Thyroid gland (tissue), 4 donors: ENCODE measurements at regions not wholly inside any gene's neighbourhood (a gene's known extent, or its start where the extent isn't known, plus 50 kb on each side); places are given as distances from the start of the nearest gene placed in this dataset.

ENCODE experiments used
- DNase-seq, 2 donors: peaks; one replicate each; pipeline ENCODE4 v3.0.0-alpha.2; 2019
- H3K27ac ChIP-seq, 3 donors: fragments of 200-600 bp; sonication (generic); 1 replicate in 2 of 3; 2 replicates in 1 of 3; pipeline ENCODE4 v1.5.1; 2016 to 2019; ENCODE audit warnings: mild to moderate bottlenecking in 1 of 3, moderate library complexity in 1 of 3
- H3K27me3 ChIP-seq: fragments of 200-600 bp; sonication (generic); one replicate; pipeline ENCODE4 v1.5.1; 2019
- H3K36me3 ChIP-seq, 2 donors: fragments of 200-600 bp; sonication (generic); one replicate each; pipeline ENCODE4 v1.5.1; 2016 to 2019
- H3K4me1 ChIP-seq, 2 donors: fragments of 200-600 bp; sonication (generic); one replicate each; pipeline ENCODE4 v1.5.1; 2017 to 2019
- H3K4me3 ChIP-seq, 3 donors: fragments of 200-600 bp; sonication (generic); replicated peaks in 1 of 3; 1 replicate in 2 of 3; 2 replicates in 1 of 3; pipeline ENCODE4 v1.5.1; 2016; ENCODE audit warnings: mild to moderate bottlenecking in 1 of 3
- H3K9me3 ChIP-seq: fragments of 200-600 bp; sonication (generic); one replicate; pipeline ENCODE4 v1.5.1; 2017
- POLR2A ChIP-seq, 2 donors: fragments of 450-650 bp; IDR thresholded peaks; one replicate each; pipeline ENCODE4 v1.6.1; 2017; ENCODE audit warnings: antibody characterized with exemption in 2 of 2, mild to moderate bottlenecking in 2 of 2, moderate library complexity in 1 of 2
- WGBS, 2 donors: methylation state at CpG; one replicate each; pipeline ENCODE4 v1.1.5; 2017; 5-methylcytosine and 5-hydroxymethylcytosine counted together
- intact Hi-C: fragments of 100-400 bp; cut with DNase I; formaldehyde crosslinking; loops from one replicate; pipeline ENCODE4 v1.15.1; 2023
- TF ChIP-seq, protein P1 (sequence below), 6 experiments: fragments of 200-600 bp in 3 of 6; fragments of 450-650 bp in 3 of 6; sonication (generic) in 3 of 6; IDR thresholded peaks; one replicate each; pipeline ENCODE4 v1.5.1; 2016 to 2019; ENCODE audit warnings: antibody characterized with exemption in 6 of 6, mild to moderate bottlenecking in 2 of 6, inconsistent platforms in 1 of 6, moderate library complexity in 1 of 6

DNA sequence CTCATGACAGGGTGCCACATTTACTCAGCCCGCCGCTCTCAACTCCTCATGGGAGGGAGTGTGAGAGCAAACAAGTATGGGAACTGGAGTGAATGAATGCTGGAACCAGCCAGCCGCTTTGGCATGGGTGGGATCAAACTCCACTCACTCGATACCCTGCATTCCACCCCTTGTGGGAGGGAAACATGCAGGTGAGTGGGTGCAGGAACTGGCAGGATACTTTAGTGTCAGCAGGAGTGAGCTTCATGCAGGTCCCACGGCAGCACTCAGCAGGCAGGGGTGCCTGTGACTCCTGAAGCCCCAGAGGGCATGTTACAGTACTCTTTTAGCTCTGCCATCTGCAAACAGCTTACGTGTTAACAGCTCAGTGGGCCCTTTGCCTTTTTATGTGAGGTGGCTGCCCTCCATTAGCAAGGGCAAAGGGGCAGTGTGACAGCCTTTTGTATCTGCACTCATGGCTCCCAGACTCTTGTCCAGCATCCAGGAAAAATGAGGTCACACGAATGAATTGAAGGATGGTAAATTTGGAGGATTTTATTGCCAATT is 433.2 kb upstream of the NMUR2 start:
- no peaks in the 10 kb centered on the region for H3K4me1 ChIP-seq
- TF ChIP-seq POLR2A (IDR thresholded peaks at IDR 0.05), result no peak
- TF ChIP-seq, protein P1, sequence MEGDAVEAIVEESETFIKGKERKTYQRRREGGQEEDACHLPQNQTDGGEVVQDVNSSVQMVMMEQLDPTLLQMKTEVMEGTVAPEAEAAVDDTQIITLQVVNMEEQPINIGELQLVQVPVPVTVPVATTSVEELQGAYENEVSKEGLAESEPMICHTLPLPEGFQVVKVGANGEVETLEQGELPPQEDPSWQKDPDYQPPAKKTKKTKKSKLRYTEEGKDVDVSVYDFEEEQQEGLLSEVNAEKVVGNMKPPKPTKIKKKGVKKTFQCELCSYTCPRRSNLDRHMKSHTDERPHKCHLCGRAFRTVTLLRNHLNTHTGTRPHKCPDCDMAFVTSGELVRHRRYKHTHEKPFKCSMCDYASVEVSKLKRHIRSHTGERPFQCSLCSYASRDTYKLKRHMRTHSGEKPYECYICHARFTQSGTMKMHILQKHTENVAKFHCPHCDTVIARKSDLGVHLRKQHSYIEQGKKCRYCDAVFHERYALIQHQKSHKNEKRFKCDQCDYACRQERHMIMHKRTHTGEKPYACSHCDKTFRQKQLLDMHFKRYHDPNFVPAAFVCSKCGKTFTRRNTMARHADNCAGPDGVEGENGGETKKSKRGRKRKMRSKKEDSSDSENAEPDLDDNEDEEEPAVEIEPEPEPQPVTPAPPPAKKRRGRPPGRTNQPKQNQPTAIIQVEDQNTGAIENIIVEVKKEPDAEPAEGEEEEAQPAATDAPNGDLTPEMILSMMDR (IDR thresholded peaks at IDR 0.05), result no peak
- no peaks in the 10 kb centered on the region for H3K36me3 ChIP-seq
- no peak overlapping the region for H3K4me3 ChIP-seq
- intact Hi-C loops, result no loop called here
- no peak for DNase-seq
- H3K27ac ChIP-seq, result no peak overlapping the region
- WGBS, 2 donors, result 76 to 86% methylated on average over 7 of the region's 7 CpGs
- no peaks in the 10 kb centered on the region for H3K27me3 ChIP-seq
- no peaks in the 10 kb centered on the region for H3K9me3 ChIP-seq

DNA sequence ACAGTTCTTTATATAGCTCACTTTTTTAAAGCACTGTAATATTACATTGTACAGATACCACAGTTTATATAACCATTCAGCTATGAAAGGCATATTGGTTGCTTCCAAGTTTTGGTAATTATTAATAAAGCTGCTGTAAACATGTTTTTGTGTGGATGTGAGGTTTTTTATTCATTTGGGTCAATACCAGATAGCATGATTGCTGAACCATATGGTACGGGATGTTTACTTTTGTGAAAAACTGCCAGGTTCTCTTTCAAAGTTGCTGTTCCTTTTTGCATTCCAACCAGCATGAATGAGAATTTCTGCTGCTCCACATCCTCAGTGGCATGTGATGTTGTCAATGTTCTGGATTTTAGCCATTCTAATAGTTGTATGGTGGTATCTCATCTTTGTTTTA is 439.6 kb upstream of the NMUR2 start:
- Histone ChIP-seq H3K4me3 (no peak overlapping the region), H3K27me3 (no peaks in the 10 kb centered on the region), H3K36me3 (no peaks in the 10 kb centered on the region), H3K4me1 (no peaks in the 10 kb centered on the region), H3K27ac (no peak overlapping the region), H3K9me3 (no peaks in the 10 kb centered on the region)
- no peak for TF ChIP-seq POLR2A (IDR thresholded peaks at IDR 0.05)
- TF ChIP-seq, protein P1 (IDR thresholded peaks at IDR 0.05), result no peak
- intact Hi-C loops, result no loop called here
- 71 to 79% methylated on average over 1 of the region's 1 CpG for WGBS, 2 donors
- no peak for DNase-seq

DNA sequence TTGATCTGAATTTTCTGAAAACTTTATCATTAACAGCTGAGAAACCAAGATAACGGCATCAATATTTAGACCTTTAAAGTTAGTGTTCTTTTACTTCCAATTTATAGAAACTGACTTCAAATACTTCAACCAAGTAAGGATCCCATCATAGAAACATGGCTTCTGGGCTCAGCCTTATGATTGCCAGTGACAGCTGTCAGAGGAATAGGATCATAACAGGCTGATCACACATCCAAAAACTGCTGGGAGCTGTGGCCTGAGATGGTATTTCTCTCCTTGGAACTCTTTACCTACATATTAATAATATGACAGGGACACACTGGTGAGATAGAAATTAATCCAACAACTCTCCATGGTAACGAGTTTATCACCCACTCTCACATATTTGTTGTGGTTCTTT is 448.3 kb upstream of the NMUR2 start:
- intact Hi-C loops, result no loop called here
- Histone ChIP-seq H3K9me3 (no peaks in the 10 kb centered on the region), H3K36me3 (no peaks in the 10 kb centered on the region), H3K4me3 (no peak overlapping the region), H3K4me1 (no peaks in the 10 kb centered on the region), H3K27me3 (no peaks in the 10 kb centered on the region), H3K27ac (no peak overlapping the region)
- TF ChIP-seq POLR2A (IDR thresholded peaks at IDR 0.05), result no peak
- TF ChIP-seq, protein P1 (IDR thresholded peaks at IDR 0.05), result no peak
- WGBS, 2 donors, result 50 to 74% methylated on average over 2 of the region's 2 CpGs
- DNase-seq, result no peak

DNA sequence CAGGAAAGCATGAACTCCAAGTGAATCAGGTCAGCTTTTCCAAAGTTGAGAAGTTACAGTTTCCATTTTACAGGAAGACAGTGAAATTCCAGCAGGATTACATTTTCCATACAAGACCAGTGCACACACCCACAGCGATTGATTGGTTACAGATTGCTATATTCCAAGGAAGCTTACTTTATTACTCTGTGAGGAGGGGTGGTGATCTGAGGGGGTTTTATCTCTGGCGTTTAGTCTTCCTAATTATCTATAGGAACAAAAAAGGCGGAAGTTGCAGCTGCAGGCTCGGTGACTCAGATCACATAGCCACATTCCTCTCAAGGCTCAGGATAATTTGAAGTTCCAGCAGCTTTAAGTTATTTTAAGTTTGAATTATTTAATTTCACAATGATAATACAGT is 450.4 kb upstream of the NMUR2 start:
- H3K36me3 ChIP-seq, result no peaks in the 10 kb centered on the region
- no peaks in the 10 kb centered on the region for H3K9me3 ChIP-seq
- H3K4me3 ChIP-seq, result no peak overlapping the region
- intact Hi-C loops, result no loop called here
- WGBS, 2 donors, result 76 to 81% methylated on average over 4 of the region's 4 CpGs
- DNase-seq, result no peak
- no peak overlapping the region for H3K27ac ChIP-seq
- no peak for TF ChIP-seq POLR2A (IDR thresholded peaks at IDR 0.05)
- TF ChIP-seq, protein P1 (IDR thresholded peaks at IDR 0.05), result no peak
- H3K27me3 ChIP-seq, result no peaks in the 10 kb centered on the region
- H3K4me1 ChIP-seq, result no peaks in the 10 kb centered on the region

DNA sequence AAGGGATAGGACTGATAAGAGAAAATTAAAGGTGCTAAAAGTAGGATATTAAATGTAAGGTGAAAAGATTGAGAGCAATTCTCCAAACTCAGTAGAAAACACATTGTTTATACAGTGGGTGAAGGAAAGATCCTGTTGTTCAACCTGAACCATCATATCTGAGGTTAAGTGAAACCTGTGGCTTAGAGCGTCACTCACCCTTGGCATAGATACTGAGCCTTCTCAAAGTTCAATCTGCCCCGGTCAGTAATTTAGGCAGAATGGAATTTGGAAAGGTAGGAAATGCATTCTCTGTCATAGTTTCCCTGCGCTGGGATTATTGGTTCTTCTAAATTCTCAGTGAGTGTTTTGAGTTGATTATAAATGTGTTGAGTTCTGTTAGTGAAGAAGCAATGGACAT is 456.2 kb upstream of the NMUR2 start:
- no peaks in the 10 kb centered on the region for H3K36me3 ChIP-seq
- H3K4me1 ChIP-seq, result no peaks in the 10 kb centered on the region
- no peak overlapping the region for H3K27ac ChIP-seq
- intact Hi-C loops, result no loop called here
- no peaks in the 10 kb centered on the region for H3K27me3 ChIP-seq
- H3K4me3 ChIP-seq, result no peak overlapping the region
- 77 to 86% methylated on average over 3 of the region's 3 CpGs for WGBS, 2 donors
- H3K9me3 ChIP-seq, result no peaks in the 10 kb centered on the region
- DNase-seq, result no peak
- no peak for TF ChIP-seq POLR2A (IDR thresholded peaks at IDR 0.05)
- TF ChIP-seq, protein P1 (IDR thresholded peaks at IDR 0.05), result no peak
